Peyer's patch (tissue), 4 donors: ENCODE measurements at regions not wholly inside any gene's neighbourhood (a gene's known extent, or its start where the extent isn't known, plus 50 kb on each side); places are given as distances from the start of the nearest gene placed in this dataset.
"Not testable (repeated sequence)": the region's sequence is repeated elsewhere in the genome, so short reads cannot be mapped to it uniquely, and the experiment has no call there.

ENCODE experiments used
- DNase-seq, 3 donors: peaks; one replicate each; pipeline ENCODE4 v3.0.0-alpha.2; 2017 to 2019
- H3K27ac ChIP-seq, 4 donors: fragments of 200-600 bp; sonication (generic); one replicate each; pipeline ENCODE4 v1.5.1; 2016 to 2019
- H3K27me3 ChIP-seq, 2 donors: fragments of 200-600 bp; sonication (generic); one replicate each; pipeline ENCODE4 v1.5.1; 2019
- H3K36me3 ChIP-seq, 3 donors: fragments of 200-600 bp; sonication (generic); one replicate each; pipeline ENCODE4 v1.5.1; 2016 to 2019
- H3K4me1 ChIP-seq, 4 donors: fragments of 200-600 bp; sonication (generic); one replicate each; pipeline ENCODE4 v1.5.1; 2016 to 2019
- H3K4me3 ChIP-seq, 4 donors: fragments of 200-600 bp; sonication (generic); 1 replicate in 3 of 4; 2 replicates in 1 of 4; pipeline ENCODE4 v1.5.1; 2016 to 2019; ENCODE audit warnings: mild to moderate bottlenecking in 1 of 4
- H3K9me3 ChIP-seq, 4 donors: fragments of 200-600 bp; sonication (generic); one replicate each; pipeline ENCODE4 v1.5.1; 2016 to 2019; ENCODE audit warnings: mild to moderate bottlenecking in 1 of 4
- CTCF ChIP-seq, 6 experiments: fragments of 450-650 bp in 4 of 6; fragments of 200-600 bp in 2 of 6; sonication (generic) in 1 of 6; IDR thresholded peaks; one replicate each; pipeline ENCODE4 v1.5.1; 2017 to 2019; ENCODE audit warnings: antibody characterized with exemption in 6 of 6, mild to moderate bottlenecking in 3 of 6, moderate library complexity in 1 of 6
- POLR2A ChIP-seq, 2 donors: fragments of 450-650 bp; IDR thresholded peaks; one replicate each; pipeline ENCODE4 v1.5.1; 2017; ENCODE audit warnings: antibody characterized with exemption in 2 of 2, mild to moderate bottlenecking in 2 of 2, moderate library complexity in 2 of 2

DNA sequence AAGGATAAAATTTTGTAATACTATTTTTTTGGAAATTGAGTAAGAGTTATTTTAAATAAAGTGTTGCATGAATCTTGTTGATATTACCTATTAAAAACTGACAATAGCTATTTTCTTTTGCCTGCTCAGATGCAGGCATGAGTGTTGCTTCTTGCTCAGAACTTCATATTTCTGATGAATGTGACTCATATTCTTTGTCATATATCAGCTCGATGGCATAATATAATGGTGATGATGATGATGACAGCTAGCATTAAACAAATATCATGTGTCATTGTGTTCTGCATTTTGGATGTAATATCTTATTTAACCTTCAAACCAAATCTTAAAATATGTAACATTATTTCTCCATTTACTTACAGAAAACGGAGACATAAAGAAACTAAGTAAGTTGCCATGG lies 605.5 kb upstream of the FOXG1 start:
- Histone ChIP-seq H3K4me1 (no peaks in the 10 kb centered on the region), H3K27ac (no peak overlapping the region), H3K36me3 (no peaks in the 10 kb centered on the region), H3K9me3 (no peaks in the 10 kb centered on the region), H3K4me3 (no peak overlapping the region), H3K27me3 (no peaks in the 10 kb centered on the region)
- DNase-seq, result no peak
- TF ChIP-seq POLR2A (IDR thresholded peaks at IDR 0.05), result no peak

DNA sequence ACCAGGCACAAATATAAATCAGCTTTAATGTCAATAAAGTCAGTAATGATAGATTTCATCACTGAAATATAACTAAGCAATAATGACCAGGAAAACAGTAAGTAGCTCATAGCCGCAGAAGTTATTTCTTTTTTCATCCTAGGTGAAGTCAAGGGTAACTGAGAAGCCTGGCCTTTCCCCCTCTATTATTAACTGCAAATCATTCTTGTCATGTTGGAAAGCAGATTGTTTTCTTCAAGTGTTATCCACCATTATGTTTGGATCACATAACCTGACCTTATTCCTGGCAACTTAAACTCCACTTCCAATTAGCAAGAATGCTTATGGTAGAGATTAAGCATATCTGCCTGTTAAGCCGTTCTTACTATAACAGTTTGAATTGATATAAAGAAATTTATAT lies 603.4 kb upstream of the FOXG1 start:
- no peak for DNase-seq
- H3K4me1 ChIP-seq, result no peaks in the 10 kb centered on the region
- H3K4me3 ChIP-seq, result no peak overlapping the region
- no peaks in the 10 kb centered on the region for H3K27me3 ChIP-seq
- no peaks in the 10 kb centered on the region for H3K36me3 ChIP-seq
- H3K9me3 ChIP-seq, result peaks cover 0 to 5% (median 0%) of the 10 kb centered on the region in 4 donors
- no peak overlapping the region for H3K27ac ChIP-seq
- TF ChIP-seq CTCF (IDR thresholded peaks at IDR 0.05) (no peak), POLR2A (IDR thresholded peaks at IDR 0.05) (no peak)

DNA sequence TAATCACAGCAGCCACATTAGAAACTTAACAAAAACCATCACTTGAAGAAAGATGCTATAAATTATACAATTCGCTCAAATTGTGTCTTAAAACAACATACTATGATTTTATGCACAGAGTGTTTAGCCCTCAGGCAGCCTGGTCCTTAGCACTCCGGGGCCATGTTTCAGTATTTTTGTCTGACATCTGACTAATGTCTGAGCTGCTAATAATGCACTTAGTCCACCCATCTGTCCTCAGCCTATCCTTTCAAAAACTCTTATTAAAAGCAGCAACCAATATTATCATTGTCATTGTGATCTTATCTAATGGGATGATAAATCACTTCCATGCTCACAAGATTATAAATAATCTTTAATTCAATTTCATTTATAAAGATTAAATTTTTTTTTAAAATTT lies 602.7 kb upstream of the FOXG1 start:
- TF ChIP-seq POLR2A (IDR thresholded peaks at IDR 0.05) (no peak), CTCF (IDR thresholded peaks at IDR 0.05) (no peak)
- Histone ChIP-seq H3K4me1 (no peaks in the 10 kb centered on the region), H3K4me3 (no peak overlapping the region), H3K27ac (no peak overlapping the region), H3K36me3 (no peaks in the 10 kb centered on the region), H3K27me3 (no peaks in the 10 kb centered on the region), H3K9me3 (peaks cover 0 to 8% (median 0%) of the 10 kb centered on the region in 4 donors)
- DNase-seq, result no peak

DNA sequence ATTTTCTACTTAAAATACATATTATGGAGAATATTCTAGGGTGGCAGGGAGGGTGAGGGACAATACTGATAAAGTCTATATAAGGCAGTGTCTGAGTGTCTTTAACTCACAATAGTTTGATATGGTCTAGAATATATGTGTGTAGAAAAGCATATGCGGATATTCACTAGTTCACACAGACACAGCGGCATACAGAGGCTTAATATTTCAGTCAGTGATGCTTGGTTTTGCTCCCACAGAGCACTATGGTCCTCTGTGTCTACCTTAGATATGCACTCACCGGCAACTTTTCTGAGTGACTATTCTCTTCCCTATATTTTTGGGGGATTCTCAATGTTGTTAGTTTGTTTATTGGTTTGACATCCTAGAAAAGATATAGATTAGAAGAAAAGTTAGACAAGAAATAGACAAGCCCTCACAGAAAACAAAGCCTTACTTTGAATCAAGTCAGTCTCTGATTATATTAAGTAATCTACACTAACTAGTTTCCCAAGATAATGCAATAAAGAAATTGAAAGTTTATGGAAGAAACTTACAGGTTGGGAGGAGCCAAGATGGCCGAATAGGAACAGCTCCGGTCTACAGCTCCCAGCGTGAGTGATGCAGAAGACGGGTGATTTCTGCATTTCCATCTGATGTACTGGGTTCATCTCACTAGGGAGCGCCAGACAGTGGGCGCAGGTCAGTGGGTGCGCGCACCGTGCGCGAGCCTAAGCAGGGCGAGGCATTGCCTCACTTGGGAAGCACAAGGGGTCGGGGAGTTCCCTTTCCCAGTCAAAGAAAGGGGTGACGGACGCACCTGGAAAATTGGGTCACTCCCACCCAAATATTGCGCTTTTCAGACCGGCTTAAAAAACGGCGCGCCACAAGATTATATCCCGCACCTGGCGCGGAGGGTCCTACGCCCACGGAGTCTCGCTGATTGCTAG lies 578.4 kb upstream of the FOXG1 start:
- DNase-seq, H3K27ac ChIP-seq, H3K9me3 ChIP-seq, H3K4me3 ChIP-seq, H3K27me3 ChIP-seq, H3K4me1 ChIP-seq, H3K36me3 ChIP-seq: not testable (repeated sequence)

GRCh38 chr14:28196878-28197277 lies 569.7 kb upstream of the FOXG1 start:
- no peak for TF ChIP-seq POLR2A (IDR thresholded peaks at IDR 0.05)
- TF ChIP-seq CTCF (IDR thresholded peaks at IDR 0.05), result no peak
- H3K36me3 ChIP-seq, result no peaks in the 10 kb centered on the region
- no peak overlapping the region for H3K27ac ChIP-seq
- no peaks in the 10 kb centered on the region for H3K9me3 ChIP-seq
- no peak overlapping the region for H3K4me3 ChIP-seq
- DNase-seq, result no peak
- H3K27me3 ChIP-seq, result no peaks in the 10 kb centered on the region
- H3K4me1 ChIP-seq, result no peaks in the 10 kb centered on the region

DNA sequence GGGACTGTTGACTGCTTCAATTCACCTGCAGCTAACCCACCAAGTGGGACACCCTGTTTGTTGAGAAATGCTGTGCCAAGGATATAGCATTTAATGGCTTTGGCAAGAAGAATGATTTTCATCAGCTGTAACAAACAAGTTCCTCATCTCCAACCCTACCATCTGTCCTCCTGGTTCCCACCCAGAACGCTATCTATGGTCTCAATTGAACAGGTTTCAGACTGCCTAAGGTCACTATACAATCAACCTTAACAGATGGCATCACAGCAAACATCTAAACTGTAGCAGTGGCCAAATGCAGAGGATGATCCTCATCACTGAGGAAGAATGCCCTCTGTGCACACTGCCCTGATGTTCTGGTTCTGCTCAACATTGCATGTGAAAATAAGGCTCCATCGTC lies 546.2 kb upstream of the FOXG1 start:
- TF ChIP-seq CTCF (IDR thresholded peaks at IDR 0.05), result no peak
- TF ChIP-seq POLR2A (IDR thresholded peaks at IDR 0.05), result no peak
- Histone ChIP-seq H3K4me3 (no peak overlapping the region), H3K27me3 (no peaks in the 10 kb centered on the region), H3K9me3 (no peaks in the 10 kb centered on the region), H3K27ac (no peak overlapping the region), H3K4me1 (no peaks in the 10 kb centered on the region), H3K36me3 (no peaks in the 10 kb centered on the region)
- DNase-seq, result no peak
